ENCODE measurements at regions not wholly inside any gene's neighbourhood (a gene's known extent, or its start where the extent isn't known, plus 50 kb on each side); places are given as distances from the start of the nearest gene placed in this dataset.

- no peak overlapping the region for H3K27ac Mint-ChIP-seq (ENCODE audit: unreplicated experiment)
Measured at GRCh38 chr21:43305811-43306311, 121.1 kb downstream of the SIK1 start.

DNA sequence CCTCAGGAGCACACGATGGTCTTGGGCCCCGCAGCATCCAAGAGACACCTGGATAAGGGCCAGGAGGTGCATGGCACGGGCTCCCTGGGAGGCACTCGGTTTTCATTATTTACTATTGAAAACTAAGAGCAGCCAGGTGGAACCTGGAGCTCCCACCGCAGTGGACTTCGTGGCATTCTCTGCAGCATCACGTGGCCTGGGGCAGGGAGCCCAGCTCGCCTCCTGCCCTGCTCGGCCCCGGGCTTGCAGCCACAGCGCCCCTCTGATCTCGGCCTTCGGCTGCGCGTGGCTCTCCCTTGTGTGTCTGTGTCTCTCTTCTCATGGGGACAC is 121.6 kb downstream of the SIK1 start:
- no peak for DNase-seq
- no peaks in the 10 kb centered on the region for H3K36me3 Mint-ChIP-seq (ENCODE audit: insufficient read depth, unreplicated experiment)
- CTCF ChIA-PET = no interaction called here
- H3K27me3 Mint-ChIP-seq (ENCODE audit: unreplicated experiment) = no peaks in the 10 kb centered on the region
- H3K4me3 Mint-ChIP-seq (ENCODE audit: low read depth, unreplicated experiment) = no peak overlapping the region
- TF ChIP-seq, protein P1, sequence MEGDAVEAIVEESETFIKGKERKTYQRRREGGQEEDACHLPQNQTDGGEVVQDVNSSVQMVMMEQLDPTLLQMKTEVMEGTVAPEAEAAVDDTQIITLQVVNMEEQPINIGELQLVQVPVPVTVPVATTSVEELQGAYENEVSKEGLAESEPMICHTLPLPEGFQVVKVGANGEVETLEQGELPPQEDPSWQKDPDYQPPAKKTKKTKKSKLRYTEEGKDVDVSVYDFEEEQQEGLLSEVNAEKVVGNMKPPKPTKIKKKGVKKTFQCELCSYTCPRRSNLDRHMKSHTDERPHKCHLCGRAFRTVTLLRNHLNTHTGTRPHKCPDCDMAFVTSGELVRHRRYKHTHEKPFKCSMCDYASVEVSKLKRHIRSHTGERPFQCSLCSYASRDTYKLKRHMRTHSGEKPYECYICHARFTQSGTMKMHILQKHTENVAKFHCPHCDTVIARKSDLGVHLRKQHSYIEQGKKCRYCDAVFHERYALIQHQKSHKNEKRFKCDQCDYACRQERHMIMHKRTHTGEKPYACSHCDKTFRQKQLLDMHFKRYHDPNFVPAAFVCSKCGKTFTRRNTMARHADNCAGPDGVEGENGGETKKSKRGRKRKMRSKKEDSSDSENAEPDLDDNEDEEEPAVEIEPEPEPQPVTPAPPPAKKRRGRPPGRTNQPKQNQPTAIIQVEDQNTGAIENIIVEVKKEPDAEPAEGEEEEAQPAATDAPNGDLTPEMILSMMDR (IDR thresholded peaks at IDR 0.05; ENCODE audit: unreplicated experiment) = no peak
- H3K27ac Mint-ChIP-seq (ENCODE audit: unreplicated experiment) = no peak overlapping the region
- no peaks in the 10 kb centered on the region for H3K9me3 Mint-ChIP-seq (ENCODE audit: low read depth, unreplicated experiment)
- intact Hi-C loops (cut with micrococcal nuclease; ENCODE audit: unreplicated experiment) = no loop called here
- no peaks in the 10 kb centered on the region for H3K4me1 Mint-ChIP-seq (ENCODE audit: low read depth, unreplicated experiment)
- BruUV-seq (replicated peaks) = no TSS peak

More at GRCh38 chr21:43305811-43306311, 121.1 kb downstream of the SIK1 start:
- Mint-ChIP-seq H3K4me1 (ENCODE audit: low read depth, unreplicated experiment) (peaks cover 2% of the 10 kb centered on the region), H3K36me3 (ENCODE audit: insufficient read depth, unreplicated experiment) (no peaks in the 10 kb centered on the region), H3K27me3 (ENCODE audit: unreplicated experiment) (no peaks in the 10 kb centered on the region), H3K4me3 (ENCODE audit: low read depth, unreplicated experiment) (no peak overlapping the region), H3K9me3 (ENCODE audit: low read depth, unreplicated experiment) (no peaks in the 10 kb centered on the region)
- CTCF ChIA-PET = no interaction called here
- BruUV-seq (replicated peaks) = no TSS peak
- TF ChIP-seq, protein P1 (IDR thresholded peaks at IDR 0.05; ENCODE audit: unreplicated experiment) = no peak
- intact Hi-C loops (cut with micrococcal nuclease; ENCODE audit: unreplicated experiment) = no loop called here
- DNase-seq = no peak

- Mint-ChIP-seq H3K27me3 (ENCODE audit: unreplicated experiment) (no peaks in the 10 kb centered on the region), H3K36me3 (ENCODE audit: insufficient read depth, unreplicated experiment) (no peaks in the 10 kb centered on the region), H3K4me3 (ENCODE audit: low read depth, unreplicated experiment) (no peak overlapping the region), H3K27ac (ENCODE audit: unreplicated experiment) (no peak overlapping the region), H3K9me3 (ENCODE audit: low read depth, unreplicated experiment) (no peaks in the 10 kb centered on the region), H3K4me1 (ENCODE audit: low read depth, unreplicated experiment) (no peaks in the 10 kb centered on the region)
- no peak for DNase-seq
- TF ChIP-seq, protein P1 (IDR thresholded peaks at IDR 0.05; ENCODE audit: unreplicated experiment) = no peak
- intact Hi-C loops (cut with micrococcal nuclease; ENCODE audit: unreplicated experiment) = no loop called here
- CTCF ChIA-PET = no interaction called here
- BruUV-seq (replicated peaks) = no TSS peak
Measured at GRCh38 chr21:43304621-43305335, 122.2 kb downstream of the SIK1 start.

DNA sequence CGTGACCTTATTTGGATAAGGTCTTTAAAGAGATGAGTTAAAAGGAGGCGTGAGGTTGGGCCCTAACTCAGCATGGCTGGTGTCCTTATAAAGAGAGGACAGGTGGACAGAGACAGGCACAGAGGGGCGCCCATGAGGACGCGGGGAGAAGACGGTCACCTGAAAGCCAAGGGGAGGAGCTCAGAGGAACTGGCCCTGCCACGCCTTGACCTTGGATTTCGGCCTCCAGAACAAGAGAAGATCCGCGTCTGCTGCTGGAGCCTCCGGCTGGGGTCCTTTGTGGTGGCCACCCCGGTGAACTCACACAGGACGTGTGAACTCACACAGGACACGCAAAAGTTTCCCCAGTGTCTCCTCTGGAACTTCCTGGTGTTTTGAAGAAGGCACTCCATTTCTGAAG is 122.7 kb downstream of the SIK1 start:
- Mint-ChIP-seq H3K36me3 (ENCODE audit: insufficient read depth, unreplicated experiment) (no peaks in the 10 kb centered on the region), H3K4me1 (ENCODE audit: low read depth, unreplicated experiment) (no peaks in the 10 kb centered on the region), H3K27me3 (ENCODE audit: unreplicated experiment) (no peaks in the 10 kb centered on the region), H3K9me3 (ENCODE audit: low read depth, unreplicated experiment) (no peaks in the 10 kb centered on the region), H3K4me3 (ENCODE audit: low read depth, unreplicated experiment) (no peak overlapping the region), H3K27ac (ENCODE audit: unreplicated experiment) (no peak overlapping the region)
- no TSS peak for BruUV-seq (replicated peaks)
- no peak for DNase-seq
- intact Hi-C loops (cut with micrococcal nuclease; ENCODE audit: unreplicated experiment) = no loop called here
- TF ChIP-seq, protein P1 (IDR thresholded peaks at IDR 0.05; ENCODE audit: unreplicated experiment) = no peak
- CTCF ChIA-PET = no interaction called here

All from Calu3 (cell line).